HEK293 (cell line): ENCODE measurements at regions not wholly inside any gene's neighbourhood (a gene's known extent, or its start where the extent isn't known, plus 50 kb on each side); places are given as distances from the start of the nearest gene placed in this dataset.

ENCODE experiments used
- CTCF ChIP-seq: fragments of 450-650 bp; formaldehyde crosslinking; IDR thresholded peaks from 2 replicates; pipeline ENCODE4 v1.5.1; 2016; ENCODE audit warnings: missing biosample characterization, missing genetic modification characterization
- GLI2 ChIP-seq: fragments of 450-650 bp; formaldehyde crosslinking; IDR thresholded peaks from 2 replicates; pipeline ENCODE4; 2017; ENCODE audit warnings: missing biosample characterization, missing genetic modification characterization, low read depth, borderline replicate concordance
- ZNF510 ChIP-seq: fragments of 450-650 bp; formaldehyde crosslinking; IDR thresholded peaks from 2 replicates; pipeline ENCODE4 v1.5.1; 2018; ENCODE audit warnings: mild to moderate bottlenecking, missing genetic modification characterization, missing biosample characterization; ENCODE audit not compliant: insufficient replicate concordance
- ZNF624 ChIP-seq: fragments of 450-650 bp; formaldehyde crosslinking; IDR thresholded peaks from 2 replicates; pipeline ENCODE4 v1.5.1; 2017; ENCODE audit warnings: missing biosample characterization, missing genetic modification characterization
- TF ChIP-seq, protein P1 (sequence below): fragments of 450-650 bp; formaldehyde crosslinking; IDR thresholded peaks from 2 replicates; pipeline ENCODE4 v1.5.1; 2016; ENCODE audit warnings: missing biosample characterization, missing genetic modification characterization
- TF ChIP-seq, protein P2 (sequence below): fragments of 450-650 bp; formaldehyde crosslinking; IDR thresholded peaks from 2 replicates; pipeline ENCODE4 v1.5.1; 2016; ENCODE audit warnings: missing biosample characterization, missing genetic modification characterization
- TF ChIP-seq, protein P3 (sequence below): fragments of 450-650 bp; formaldehyde crosslinking; IDR thresholded peaks from 2 replicates; pipeline ENCODE4 v1.5.1; 2016; ENCODE audit warnings: missing biosample characterization, missing genetic modification characterization

DNA sequence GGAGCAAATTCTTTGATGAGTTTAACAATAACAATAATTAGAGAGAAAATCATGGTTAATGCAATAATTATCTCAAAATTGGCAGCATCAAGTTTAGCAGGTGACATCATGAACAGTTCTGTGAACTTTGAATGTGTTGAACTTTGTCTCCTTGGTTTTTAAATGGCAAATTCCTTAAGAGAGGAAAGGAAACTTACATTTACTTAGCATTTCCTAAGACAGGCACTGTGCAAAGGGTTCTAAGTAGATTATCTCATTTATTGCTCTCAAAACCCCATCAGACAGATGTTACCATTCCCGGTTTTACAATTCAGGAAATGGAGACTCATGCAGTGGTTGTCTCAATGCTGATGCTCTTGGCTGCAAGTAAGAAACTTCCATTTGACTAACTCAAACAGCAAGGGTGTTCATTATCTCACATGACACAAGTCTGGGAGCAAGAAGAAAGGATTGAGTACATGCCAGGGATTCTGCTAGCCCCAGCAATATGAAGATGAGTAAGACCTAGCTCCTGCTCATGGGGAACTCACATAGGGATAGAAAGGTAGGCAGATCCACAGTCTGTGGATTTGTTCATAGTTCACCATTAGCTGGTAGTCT lies 81.3 kb upstream of the ITGA6 start:
- TF ChIP-seq, protein P1, sequence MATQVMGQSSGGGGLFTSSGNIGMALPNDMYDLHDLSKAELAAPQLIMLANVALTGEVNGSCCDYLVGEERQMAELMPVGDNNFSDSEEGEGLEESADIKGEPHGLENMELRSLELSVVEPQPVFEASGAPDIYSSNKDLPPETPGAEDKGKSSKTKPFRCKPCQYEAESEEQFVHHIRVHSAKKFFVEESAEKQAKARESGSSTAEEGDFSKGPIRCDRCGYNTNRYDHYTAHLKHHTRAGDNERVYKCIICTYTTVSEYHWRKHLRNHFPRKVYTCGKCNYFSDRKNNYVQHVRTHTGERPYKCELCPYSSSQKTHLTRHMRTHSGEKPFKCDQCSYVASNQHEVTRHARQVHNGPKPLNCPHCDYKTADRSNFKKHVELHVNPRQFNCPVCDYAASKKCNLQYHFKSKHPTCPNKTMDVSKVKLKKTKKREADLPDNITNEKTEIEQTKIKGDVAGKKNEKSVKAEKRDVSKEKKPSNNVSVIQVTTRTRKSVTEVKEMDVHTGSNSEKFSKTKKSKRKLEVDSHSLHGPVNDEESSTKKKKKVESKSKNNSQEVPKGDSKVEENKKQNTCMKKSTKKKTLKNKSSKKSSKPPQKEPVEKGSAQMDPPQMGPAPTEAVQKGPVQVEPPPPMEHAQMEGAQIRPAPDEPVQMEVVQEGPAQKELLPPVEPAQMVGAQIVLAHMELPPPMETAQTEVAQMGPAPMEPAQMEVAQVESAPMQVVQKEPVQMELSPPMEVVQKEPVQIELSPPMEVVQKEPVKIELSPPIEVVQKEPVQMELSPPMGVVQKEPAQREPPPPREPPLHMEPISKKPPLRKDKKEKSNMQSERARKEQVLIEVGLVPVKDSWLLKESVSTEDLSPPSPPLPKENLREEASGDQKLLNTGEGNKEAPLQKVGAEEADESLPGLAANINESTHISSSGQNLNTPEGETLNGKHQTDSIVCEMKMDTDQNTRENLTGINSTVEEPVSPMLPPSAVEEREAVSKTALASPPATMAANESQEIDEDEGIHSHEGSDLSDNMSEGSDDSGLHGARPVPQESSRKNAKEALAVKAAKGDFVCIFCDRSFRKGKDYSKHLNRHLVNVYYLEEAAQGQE (tag by site-specific recombination): no peak
- TF ChIP-seq CTCF (tag by site-specific recombination) (no peak), GLI2 (tag by site-specific recombination) (no peak), ZNF510 (no peak), ZNF624 (tag by site-specific recombination) (no peak)
- TF ChIP-seq, protein P2, sequence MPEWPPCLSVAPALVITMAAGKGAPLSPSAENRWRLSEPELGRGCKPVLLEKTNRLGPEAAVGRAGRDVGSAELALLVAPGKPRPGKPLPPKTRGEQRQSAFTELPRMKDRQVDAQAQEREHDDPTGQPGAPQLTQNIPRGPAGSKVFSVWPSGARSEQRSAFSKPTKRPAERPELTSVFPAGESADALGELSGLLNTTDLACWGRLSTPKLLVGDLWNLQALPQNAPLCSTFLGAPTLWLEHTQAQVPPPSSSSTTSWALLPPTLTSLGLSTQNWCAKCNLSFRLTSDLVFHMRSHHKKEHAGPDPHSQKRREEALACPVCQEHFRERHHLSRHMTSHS: no peak
- TF ChIP-seq, protein P3, sequence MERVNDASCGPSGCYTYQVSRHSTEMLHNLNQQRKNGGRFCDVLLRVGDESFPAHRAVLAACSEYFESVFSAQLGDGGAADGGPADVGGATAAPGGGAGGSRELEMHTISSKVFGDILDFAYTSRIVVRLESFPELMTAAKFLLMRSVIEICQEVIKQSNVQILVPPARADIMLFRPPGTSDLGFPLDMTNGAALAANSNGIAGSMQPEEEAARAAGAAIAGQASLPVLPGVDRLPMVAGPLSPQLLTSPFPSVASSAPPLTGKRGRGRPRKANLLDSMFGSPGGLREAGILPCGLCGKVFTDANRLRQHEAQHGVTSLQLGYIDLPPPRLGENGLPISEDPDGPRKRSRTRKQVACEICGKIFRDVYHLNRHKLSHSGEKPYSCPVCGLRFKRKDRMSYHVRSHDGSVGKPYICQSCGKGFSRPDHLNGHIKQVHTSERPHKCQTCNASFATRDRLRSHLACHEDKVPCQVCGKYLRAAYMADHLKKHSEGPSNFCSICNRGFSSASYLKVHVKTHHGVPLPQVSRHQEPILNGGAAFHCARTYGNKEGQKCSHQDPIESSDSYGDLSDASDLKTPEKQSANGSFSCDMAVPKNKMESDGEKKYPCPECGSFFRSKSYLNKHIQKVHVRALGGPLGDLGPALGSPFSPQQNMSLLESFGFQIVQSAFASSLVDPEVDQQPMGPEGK (tag by site-specific recombination): no peak
